Calu3 (cell line): ENCODE measurements at regions not wholly inside any gene's neighbourhood (a gene's known extent, or its start where the extent isn't known, plus 50 kb on each side); places are given as distances from the start of the nearest gene placed in this dataset.

Source experiments
- BruUV-seq: library from RNA; stranded (reverse); fragments of 400-500 nt; replicated peaks from 2 replicates; lab custom pipeline; 2021; lab: Mats Ljungman, UMichigan
- CTCF ChIA-PET: fragments of 300-600 bp; sonication (Branson Sonifier 250); formaldehyde crosslinking; loops from one replicate; lab custom pipeline; 2022; ENCODE audit warnings: antibody characterized with exemption; lab: Charles Lee
- DNase-seq: peaks from one replicate; pipeline ENCODE4 v3.0.0; 2022
- H3K27ac Mint-ChIP-seq: one replicate; pipeline ENCODE4 v1.8.0; 2022; ENCODE audit warnings: mixed read lengths; ENCODE audit not compliant: unreplicated experiment
- H3K27me3 Mint-ChIP-seq: one replicate; pipeline ENCODE4 v1.8.0; 2022; ENCODE audit warnings: mixed read lengths; ENCODE audit not compliant: unreplicated experiment
- H3K36me3 Mint-ChIP-seq: one replicate; pipeline ENCODE4 v1.8.0; 2022; ENCODE audit warnings: mild to moderate bottlenecking, moderate library complexity, mixed read lengths; ENCODE audit not compliant: insufficient read depth, unreplicated experiment
- H3K4me1 Mint-ChIP-seq: one replicate; pipeline ENCODE4 v1.8.0; 2022; ENCODE audit warnings: mild to moderate bottlenecking, low read depth, mixed read lengths; ENCODE audit not compliant: unreplicated experiment
- H3K4me3 Mint-ChIP-seq: one replicate; pipeline ENCODE4 v1.8.0; 2022; ENCODE audit warnings: mild to moderate bottlenecking, low read depth, moderate library complexity, mixed read lengths; ENCODE audit not compliant: unreplicated experiment
- H3K9me3 Mint-ChIP-seq: one replicate; pipeline ENCODE4 v1.8.0; 2022; ENCODE audit warnings: low read depth, mixed read lengths; ENCODE audit not compliant: unreplicated experiment
- CTCF ChIP-seq: fragments of 200-600 bp; IDR thresholded peaks from one replicate; pipeline ENCODE4 v1.8.0; 2022; ENCODE audit warnings: antibody characterized with exemption; ENCODE audit not compliant: unreplicated experiment
- intact Hi-C: fragments of 100-400 bp; cut with micrococcal nuclease; formaldehyde crosslinking; loops from one replicate; pipeline ENCODE4 v1.10.0; 2022; ENCODE audit not compliant: unreplicated experiment

DNA sequence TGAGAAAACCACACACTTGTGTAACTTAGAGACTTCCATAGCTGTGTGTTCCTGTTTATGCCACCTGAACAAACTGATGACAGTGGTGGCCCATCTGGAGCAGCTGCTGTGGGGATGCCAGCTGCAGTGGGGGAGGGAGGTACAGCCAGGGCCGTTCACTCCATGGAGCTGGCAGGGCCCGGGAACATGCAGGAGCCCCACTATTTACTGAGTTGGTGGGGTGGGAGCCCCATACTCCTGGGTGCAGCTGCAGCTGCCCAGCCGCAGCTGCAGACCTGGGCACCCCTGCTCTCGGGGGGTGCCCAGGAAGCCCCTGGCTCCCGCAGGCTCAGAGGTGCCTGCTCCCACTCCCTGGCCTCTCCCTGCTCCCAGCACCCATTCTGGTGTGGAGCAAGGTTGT is 398.6 kb upstream of the RASGEF1B start:
- H3K27me3 Mint-ChIP-seq, result no peaks in the 10 kb centered on the region
- no peaks in the 10 kb centered on the region for H3K36me3 Mint-ChIP-seq
- H3K9me3 Mint-ChIP-seq, result no peaks in the 10 kb centered on the region
- DNase-seq, result no peak
- H3K4me1 Mint-ChIP-seq, result no peaks in the 10 kb centered on the region
- H3K4me3 Mint-ChIP-seq, result no peak overlapping the region
- no TSS peak for BruUV-seq
- intact Hi-C loops, result no loop called here
- no peak overlapping the region for H3K27ac Mint-ChIP-seq
- TF ChIP-seq CTCF, result no peak
- CTCF ChIA-PET, result no interaction called here

GRCh38 chr4:81860111-81860510 is 388.4 kb upstream of the RASGEF1B start:
- Mint-ChIP-seq H3K27ac (no peak overlapping the region), H3K4me3 (no peak overlapping the region), H3K36me3 (no peaks in the 10 kb centered on the region), H3K9me3 (peaks cover 8% of the 10 kb centered on the region), H3K4me1 (no peaks in the 10 kb centered on the region), H3K27me3 (no peaks in the 10 kb centered on the region)
- intact Hi-C loops, result no loop called here
- no peak for DNase-seq
- TF ChIP-seq CTCF, result no peak
- CTCF ChIA-PET, result interaction anchor here (1.2 kb wide), 1 partner anchor 10 kb away, joined by 3 read pairs; no protein-coding TSS in a partner anchor
- no TSS peak for BruUV-seq

DNA sequence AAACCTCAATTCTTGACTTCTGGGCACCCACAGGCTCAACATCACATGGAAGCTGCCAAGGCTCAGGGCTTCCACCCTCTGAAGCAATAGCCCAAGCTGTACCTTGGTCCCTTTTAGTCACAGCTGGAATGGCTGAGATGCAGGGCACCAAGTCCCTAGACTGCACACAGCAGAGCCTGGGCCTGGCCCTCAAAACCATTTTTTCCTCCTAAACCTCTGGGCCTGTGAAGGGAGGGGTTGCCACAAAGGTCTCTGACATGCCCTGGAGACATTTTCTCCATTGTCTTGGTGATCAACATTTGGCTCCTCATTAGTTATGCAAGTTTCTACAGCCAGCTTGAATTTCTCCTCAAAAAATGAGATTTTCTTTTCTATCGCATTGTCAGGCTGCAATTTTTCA is 382.7 kb upstream of the RASGEF1B start:
- intact Hi-C loops, result no loop called here
- peaks cover 6% of the 10 kb centered on the region for H3K36me3 Mint-ChIP-seq
- H3K4me3 Mint-ChIP-seq, result no peak overlapping the region
- no peak for TF ChIP-seq CTCF
- CTCF ChIA-PET, result no interaction called here
- no peak overlapping the region for H3K27ac Mint-ChIP-seq
- no peak for DNase-seq
- H3K27me3 Mint-ChIP-seq, result no peaks in the 10 kb centered on the region
- H3K4me1 Mint-ChIP-seq, result no peaks in the 10 kb centered on the region
- no TSS peak for BruUV-seq
- H3K9me3 Mint-ChIP-seq, result peaks cover 10% of the 10 kb centered on the region

GRCh38 chr4:81852031-81852715 is 380.5 kb upstream of the RASGEF1B start:
- no TSS peak for BruUV-seq
- Mint-ChIP-seq H3K4me3 (no peak overlapping the region), H3K9me3 (peaks cover 5% of the 10 kb centered on the region), H3K4me1 (no peaks in the 10 kb centered on the region), H3K27me3 (no peaks in the 10 kb centered on the region), H3K27ac (no peak overlapping the region), H3K36me3 (peaks cover 6% of the 10 kb centered on the region)
- TF ChIP-seq CTCF, result no peak
- CTCF ChIA-PET, result no interaction called here
- no peak for DNase-seq
- intact Hi-C loops, result no loop called here
